ENCODE measurements at regions not wholly inside any gene's neighbourhood (a gene's known extent, or its start where the extent isn't known, plus 50 kb on each side); places are given as distances from the start of the nearest gene placed in this dataset.

DNA sequence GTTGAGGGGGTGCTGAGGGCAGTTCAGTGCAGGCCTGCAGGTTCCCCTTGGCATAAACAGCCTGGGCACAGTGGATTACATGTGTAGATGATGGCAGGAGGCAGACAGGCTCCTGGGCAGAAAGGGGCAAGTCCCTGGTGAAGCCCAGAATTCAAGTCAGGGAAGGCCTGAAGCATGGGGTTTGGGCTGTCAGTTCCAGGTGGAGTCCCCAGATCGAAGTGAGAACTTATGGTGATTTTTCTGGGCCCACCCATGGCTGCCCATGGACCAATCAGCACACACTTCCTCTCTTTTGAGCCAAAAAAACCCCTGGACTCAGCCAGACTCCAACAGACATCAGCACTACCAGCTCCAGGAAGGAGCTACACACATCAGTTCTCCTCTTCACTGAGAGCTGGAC lies 529.1 kb downstream of the PPARGC1A start:
- H3K4me3 ChIP-seq = no peak overlapping the region
- H3K9me3 ChIP-seq = no peaks in the 10 kb centered on the region
- in situ Hi-C loops (cut with MboI; ENCODE audit: low sequenced_read_pairs) = no loop called here
- no peak for DNase-seq (ENCODE audit: low spot score in 2 of 2)
- H3K27me3 ChIP-seq (ENCODE audit: low read depth) = no peaks in the 10 kb centered on the region
- no peaks in the 10 kb centered on the region for H3K4me1 ChIP-seq
- no peaks in the 10 kb centered on the region for H3K36me3 ChIP-seq (replicated peaks)

DNA sequence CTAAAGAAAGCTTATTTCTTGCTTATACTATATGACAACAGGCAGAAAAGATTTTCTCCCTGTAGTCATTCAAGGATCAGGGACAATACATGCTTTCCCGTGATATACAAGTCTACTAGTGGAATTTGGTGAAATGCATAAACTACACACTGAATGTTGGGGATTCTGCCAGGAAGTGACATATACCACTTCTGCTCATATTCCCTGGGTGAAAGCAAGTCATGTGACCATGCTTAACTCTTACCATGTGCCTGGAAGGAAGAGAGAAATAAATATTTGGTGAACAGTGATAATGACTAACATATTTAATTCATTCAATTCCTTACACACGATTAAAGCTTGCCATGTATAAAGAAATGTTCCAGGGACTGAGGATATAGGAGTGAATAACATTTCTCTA lies 534.6 kb downstream of the PPARGC1A start:
- in situ Hi-C loops (cut with MboI; ENCODE audit: low sequenced_read_pairs) = no loop called here
- Histone ChIP-seq H3K27me3 (ENCODE audit: low read depth) (no peaks in the 10 kb centered on the region), H3K36me3 (replicated peaks) (no peaks in the 10 kb centered on the region), H3K4me3 (no peak overlapping the region), H3K9me3 (no peaks in the 10 kb centered on the region), H3K4me1 (no peaks in the 10 kb centered on the region)
- DNase-seq (ENCODE audit: low spot score in 2 of 2) = no peak

DNA sequence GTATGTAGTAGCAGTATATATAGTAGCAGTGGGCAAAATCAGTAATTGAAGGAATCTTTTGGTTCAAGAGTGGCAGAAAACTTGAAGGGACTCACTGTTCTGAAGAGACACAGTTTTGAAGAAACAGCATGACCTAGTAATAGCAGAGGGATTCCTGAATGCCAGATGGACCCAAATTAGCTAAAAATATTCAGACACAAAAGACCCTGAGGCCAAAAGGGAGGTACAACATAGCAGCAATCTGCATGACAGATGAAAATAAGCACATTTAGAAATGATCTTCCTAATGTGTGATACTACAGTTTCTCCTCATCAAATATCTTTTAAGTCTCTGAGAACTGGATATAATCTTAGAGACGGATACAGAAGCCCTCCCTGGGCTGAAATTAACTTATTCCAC lies 536.6 kb downstream of the PPARGC1A start:
- DNase-seq (ENCODE audit: low spot score in 2 of 2) = no peak
- H3K9me3 ChIP-seq = no peaks in the 10 kb centered on the region
- no peaks in the 10 kb centered on the region for H3K36me3 ChIP-seq (replicated peaks)
- no peaks in the 10 kb centered on the region for H3K4me1 ChIP-seq
- H3K27me3 ChIP-seq (ENCODE audit: low read depth) = no peaks in the 10 kb centered on the region
- H3K4me3 ChIP-seq = no peak overlapping the region
- in situ Hi-C loops (cut with MboI; ENCODE audit: low sequenced_read_pairs) = no loop called here

DNA sequence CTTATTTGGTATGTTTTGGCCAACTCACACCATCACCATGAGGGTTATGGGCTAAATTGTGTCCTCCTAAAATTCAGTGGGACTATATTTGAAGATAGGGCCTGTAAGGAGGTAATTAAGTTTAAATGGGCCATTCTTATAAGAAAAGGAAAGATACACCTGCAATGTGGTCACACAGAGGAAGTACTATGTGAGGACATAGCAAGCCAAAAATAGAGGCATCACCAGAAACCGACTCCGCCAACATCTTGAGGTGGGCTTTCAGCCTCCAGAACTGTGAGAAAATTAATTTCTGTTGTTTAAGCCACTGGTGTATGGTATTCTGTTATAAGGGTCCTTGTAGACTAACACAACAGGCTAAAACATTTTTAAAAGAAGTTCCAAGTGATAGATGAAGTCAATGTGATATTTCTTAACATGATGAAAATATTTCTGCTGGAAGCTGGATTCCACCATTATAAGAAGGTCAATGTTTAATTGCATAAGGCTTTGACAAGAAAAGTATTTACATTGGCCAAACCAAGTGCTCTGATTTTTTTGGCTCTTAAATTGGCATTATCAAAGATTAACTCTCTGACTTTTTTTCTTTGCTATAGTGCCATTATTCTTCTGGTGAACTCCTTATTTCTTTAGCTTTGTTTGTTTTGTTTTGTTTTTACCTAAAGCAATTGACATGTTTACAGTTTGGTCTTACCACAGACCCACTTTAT lies 540.9 kb downstream of the PPARGC1A start:
- Histone ChIP-seq H3K4me1 (no peaks in the 10 kb centered on the region), H3K36me3 (replicated peaks) (no peaks in the 10 kb centered on the region), H3K9me3 (no peaks in the 10 kb centered on the region), H3K27me3 (ENCODE audit: low read depth) (no peaks in the 10 kb centered on the region), H3K4me3 (no peak overlapping the region)
- in situ Hi-C loops (cut with MboI; ENCODE audit: low sequenced_read_pairs) = no loop called here
- DNase-seq (ENCODE audit: low spot score in 2 of 2) = no peak

DNA sequence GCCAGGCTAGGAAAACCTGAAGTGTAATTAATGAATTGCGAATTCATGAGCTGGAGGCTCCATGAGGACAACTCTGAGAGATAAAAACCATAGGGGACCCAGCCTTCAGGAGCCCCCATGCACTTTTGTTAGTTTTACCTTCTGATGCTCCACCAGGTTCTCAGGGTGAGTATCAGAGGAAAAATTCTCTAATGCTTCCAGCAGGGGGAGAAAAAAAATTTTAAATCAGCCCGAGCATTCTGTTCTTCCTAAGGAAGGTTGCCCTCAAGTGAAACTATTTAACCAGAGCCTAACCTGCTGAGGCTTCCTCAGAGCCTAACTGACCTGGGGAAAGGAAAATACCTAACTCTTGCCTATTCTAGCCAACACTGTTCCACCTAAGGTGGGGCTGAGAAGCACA lies 552.6 kb downstream of the PPARGC1A start:
- no peak for DNase-seq (ENCODE audit: low spot score in 2 of 2)
- Histone ChIP-seq H3K4me1 (no peaks in the 10 kb centered on the region; the same call in none of the 2 replicates), H3K36me3 (replicated peaks) (no peaks in the 10 kb centered on the region), H3K4me3 (no peak overlapping the region), H3K27me3 (ENCODE audit: low read depth) (no peaks in the 10 kb centered on the region; the same call in 1 of the 2 replicates), H3K9me3 (no peaks in the 10 kb centered on the region)
- in situ Hi-C loops (cut with MboI; ENCODE audit: low sequenced_read_pairs) = no loop called here

DNA sequence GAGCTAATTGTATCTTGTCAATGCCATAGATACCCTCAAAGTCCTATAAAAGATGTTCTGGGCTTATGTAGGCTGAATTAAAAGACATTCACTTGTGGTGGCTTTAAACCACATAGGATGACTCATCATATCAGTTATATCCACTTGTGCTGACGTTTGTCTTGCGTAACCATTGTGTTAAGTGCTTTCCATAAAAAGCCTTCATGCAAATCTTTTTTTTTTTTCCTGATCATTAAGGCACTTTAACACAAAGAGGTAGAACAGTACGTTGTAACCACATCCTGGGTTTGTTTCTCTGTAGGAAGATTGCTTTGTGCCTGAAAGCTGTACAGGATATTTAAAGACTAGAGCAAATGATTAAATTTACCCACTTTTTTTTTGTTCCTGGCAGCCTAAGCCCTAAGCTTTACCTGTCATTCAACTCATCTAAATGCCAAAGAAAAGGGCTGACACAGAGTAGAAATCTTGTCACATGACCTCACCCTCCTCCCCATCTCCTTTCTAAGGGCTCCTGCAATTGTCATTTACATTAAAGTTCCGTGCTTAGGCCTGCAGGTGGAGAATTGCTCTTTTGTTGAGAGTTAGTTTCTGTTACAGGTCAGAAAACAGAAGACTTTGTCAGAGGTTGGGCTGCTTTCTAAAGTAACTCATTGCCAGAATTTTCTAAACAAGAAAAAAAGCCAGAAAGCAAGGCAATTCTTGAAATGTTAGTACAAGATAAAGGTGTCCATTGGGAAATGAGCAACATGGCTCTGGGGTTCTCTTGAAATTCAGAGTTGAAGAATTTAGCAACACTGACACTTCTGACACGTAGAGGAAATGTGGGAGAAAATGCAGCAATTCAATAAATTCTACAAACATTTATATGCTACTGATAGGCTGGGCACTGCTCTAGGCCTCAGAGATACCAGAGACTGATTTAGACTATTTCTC lies 555.6 kb downstream of the PPARGC1A start:
- Histone ChIP-seq H3K27me3 (ENCODE audit: low read depth) (no peaks in the 10 kb centered on the region; the same call in 1 of the 2 replicates), H3K36me3 (replicated peaks) (no peaks in the 10 kb centered on the region), H3K4me3 (no peak overlapping the region), H3K4me1 (no peaks in the 10 kb centered on the region; the same call in none of the 2 replicates), H3K9me3 (no peaks in the 10 kb centered on the region)
- in situ Hi-C loops (cut with MboI; ENCODE audit: low sequenced_read_pairs) = no loop called here
- DNase-seq (ENCODE audit: low spot score in 2 of 2) = peak; percentile 15 to 17

DNA sequence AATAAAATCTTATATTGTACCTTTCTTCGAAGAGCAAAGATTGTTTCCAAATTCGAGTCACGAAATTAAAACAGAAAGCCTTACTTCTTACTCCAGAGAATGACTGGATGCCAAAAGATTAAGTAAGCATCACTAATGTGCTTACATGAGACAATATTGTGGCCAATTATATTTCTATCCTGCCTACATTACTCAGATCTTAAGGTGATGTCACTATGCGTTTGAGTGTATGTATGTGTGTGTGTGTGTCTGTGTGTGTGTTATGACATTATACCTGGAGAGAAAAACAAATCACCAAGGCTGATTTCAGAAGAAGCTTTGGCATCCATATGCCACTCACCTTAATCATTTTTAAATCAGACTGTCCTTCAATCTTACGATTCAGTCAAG lies 556.3 kb downstream of the PPARGC1A start:
- Histone ChIP-seq H3K36me3 (replicated peaks) (no peaks in the 10 kb centered on the region), H3K4me3 (no peak overlapping the region), H3K9me3 (no peaks in the 10 kb centered on the region), H3K4me1 (no peaks in the 10 kb centered on the region; the same call in none of the 2 replicates), H3K27me3 (ENCODE audit: low read depth) (no peaks in the 10 kb centered on the region; the same call in 1 of the 2 replicates)
- in situ Hi-C loops (cut with MboI; ENCODE audit: low sequenced_read_pairs) = no loop called here
- no peak for DNase-seq (ENCODE audit: low spot score in 2 of 2)

DNA sequence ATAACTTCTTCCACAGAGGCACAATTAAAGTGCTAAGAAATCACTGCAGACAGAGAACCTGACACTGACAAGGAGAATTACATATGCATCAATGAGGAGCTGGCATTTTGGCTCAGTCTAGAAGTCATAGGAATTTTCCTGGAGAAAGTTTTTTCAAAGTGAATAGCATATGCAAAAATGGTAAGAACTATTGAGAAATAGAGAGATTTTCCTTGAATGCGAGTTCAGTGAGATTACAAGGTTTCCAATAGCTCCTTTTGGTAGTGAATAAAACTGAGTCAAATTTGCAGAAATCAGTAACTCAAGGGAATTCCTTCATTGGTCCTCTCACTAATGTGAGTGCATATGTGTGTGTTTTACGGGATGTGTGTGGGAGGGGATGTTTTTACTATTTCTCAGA lies 557.5 kb downstream of the PPARGC1A start:
- DNase-seq (ENCODE audit: low spot score in 2 of 2) = no peak
- H3K4me1 ChIP-seq = no peaks in the 10 kb centered on the region; the same call in none of the 2 replicates
- H3K27me3 ChIP-seq (ENCODE audit: low read depth) = no peaks in the 10 kb centered on the region; the same call in 1 of the 2 replicates
- no peaks in the 10 kb centered on the region for H3K36me3 ChIP-seq (replicated peaks)
- in situ Hi-C loops (cut with MboI; ENCODE audit: low sequenced_read_pairs) = no loop called here
- no peak overlapping the region for H3K4me3 ChIP-seq
- no peaks in the 10 kb centered on the region for H3K9me3 ChIP-seq

DNA sequence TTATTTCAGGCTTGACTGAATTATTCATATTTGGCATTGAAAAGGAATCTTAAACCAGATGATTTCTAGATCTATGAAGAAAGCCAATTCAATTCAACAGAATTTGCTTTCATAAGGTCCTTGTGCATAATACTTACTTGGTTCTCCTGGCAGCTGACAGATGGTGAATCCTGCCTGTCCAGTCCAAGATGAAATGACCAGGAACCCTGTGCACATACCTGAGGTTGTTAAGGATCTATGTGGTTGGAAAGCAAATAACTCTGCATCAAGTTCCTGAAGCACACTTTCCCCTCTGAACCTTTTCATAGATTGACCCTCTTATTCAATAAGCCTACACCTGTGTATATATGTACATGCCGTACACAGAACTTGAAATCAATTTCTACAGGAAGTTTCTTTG lies 562.7 kb downstream of the PPARGC1A start:
- DNase-seq (ENCODE audit: low spot score in 2 of 2) = no peak
- in situ Hi-C loops (cut with MboI; ENCODE audit: low sequenced_read_pairs) = no loop called here
- no peaks in the 10 kb centered on the region for H3K36me3 ChIP-seq (replicated peaks)
- no peaks in the 10 kb centered on the region for H3K4me1 ChIP-seq
- H3K4me3 ChIP-seq = no peak overlapping the region
- H3K27me3 ChIP-seq (ENCODE audit: low read depth) = no peaks in the 10 kb centered on the region; the same call in 1 of the 2 replicates
- H3K9me3 ChIP-seq = no peaks in the 10 kb centered on the region

DNA sequence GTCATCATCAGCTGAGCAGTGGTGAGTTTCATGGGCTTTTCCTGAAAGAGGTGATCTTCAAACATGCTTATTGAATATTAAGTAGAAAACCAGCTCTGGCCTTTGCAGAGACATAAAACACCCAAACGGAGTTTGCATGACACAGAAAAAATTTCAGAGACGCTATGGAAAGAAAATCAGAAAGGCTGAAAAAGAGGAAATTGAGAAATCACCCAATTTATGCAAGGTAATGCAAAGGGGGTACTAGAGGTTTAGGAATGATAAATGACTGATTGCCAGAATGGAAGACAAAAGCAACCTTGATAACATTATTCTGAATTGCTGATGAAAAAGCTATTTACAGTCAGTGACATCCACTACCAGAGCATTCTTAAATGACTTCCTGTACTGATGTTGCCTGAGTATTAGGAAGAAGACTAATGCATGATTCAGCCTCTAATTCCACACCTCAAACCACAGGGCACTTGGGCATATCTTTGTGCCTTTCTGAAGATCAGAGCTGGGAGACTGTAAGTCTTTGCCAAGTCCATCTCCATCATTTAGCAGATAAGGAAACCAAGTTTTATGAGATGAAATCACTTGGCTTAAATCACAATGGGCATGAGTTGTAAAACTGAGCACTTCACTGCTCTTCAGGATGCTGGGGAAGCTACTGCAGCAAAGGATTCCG lies 565.7 kb downstream of the PPARGC1A start:
- DNase-seq (ENCODE audit: low spot score in 2 of 2) = no peak

DNA sequence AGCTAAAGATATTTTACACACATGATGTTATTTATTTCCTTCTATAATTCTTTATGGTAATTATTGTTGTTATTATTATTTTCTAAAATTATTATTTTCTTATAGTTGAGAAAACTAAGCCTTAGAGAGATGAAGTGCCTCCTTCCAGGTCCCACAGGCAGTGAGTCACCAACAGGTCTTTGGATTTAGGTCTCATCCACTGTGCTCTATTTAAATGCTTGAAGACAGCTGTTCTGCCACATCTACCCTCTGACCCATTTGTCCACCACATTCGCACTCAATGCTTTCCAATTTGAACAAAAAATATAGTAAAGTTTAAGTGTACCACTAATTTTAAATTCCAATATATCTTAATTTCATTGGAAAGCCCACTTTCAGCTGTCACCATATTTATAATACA lies 566.4 kb downstream of the PPARGC1A start:
- Histone ChIP-seq H3K27me3 (ENCODE audit: low read depth) (no peaks in the 10 kb centered on the region), H3K4me3 (no peak overlapping the region), H3K9me3 (no peaks in the 10 kb centered on the region), H3K36me3 (replicated peaks) (no peaks in the 10 kb centered on the region), H3K4me1 (no peaks in the 10 kb centered on the region)
- no peak for DNase-seq (ENCODE audit: low spot score in 2 of 2)
- in situ Hi-C loops (cut with MboI; ENCODE audit: low sequenced_read_pairs) = no loop called here

More for the DNA sequence above, 565.7 kb downstream of the PPARGC1A start:
- no peaks in the 10 kb centered on the region for H3K36me3 ChIP-seq (replicated peaks)
- no peak overlapping the region for H3K4me3 ChIP-seq
- no peaks in the 10 kb centered on the region for H3K4me1 ChIP-seq
- in situ Hi-C loops (cut with MboI; ENCODE audit: low sequenced_read_pairs) = no loop called here
- no peaks in the 10 kb centered on the region for H3K9me3 ChIP-seq
- H3K27me3 ChIP-seq (ENCODE audit: low read depth) = no peaks in the 10 kb centered on the region

DNA sequence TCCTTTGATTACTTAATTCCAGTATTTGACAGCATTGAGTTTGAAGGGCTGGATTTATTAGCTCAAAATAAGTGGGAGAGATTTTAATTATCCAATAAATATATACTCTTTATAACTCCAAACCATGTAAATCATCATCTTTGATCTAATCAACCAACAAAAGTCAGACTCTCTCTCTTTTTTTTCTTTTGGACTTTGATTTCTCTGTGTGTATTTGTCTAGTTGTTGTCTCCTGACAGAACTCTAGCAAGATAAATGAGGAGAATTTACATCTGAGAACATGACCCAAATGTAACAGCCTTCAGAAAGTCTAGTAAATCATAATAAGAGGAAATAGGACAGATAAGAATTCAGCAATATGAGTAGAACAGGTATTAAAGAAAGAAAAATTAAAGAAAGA lies 567.1 kb downstream of the PPARGC1A start:
- H3K36me3 ChIP-seq (replicated peaks) = no peaks in the 10 kb centered on the region
- no peak for DNase-seq (ENCODE audit: low spot score in 2 of 2)
- no peaks in the 10 kb centered on the region for H3K9me3 ChIP-seq
- H3K27me3 ChIP-seq (ENCODE audit: low read depth) = no peaks in the 10 kb centered on the region
- no peaks in the 10 kb centered on the region for H3K4me1 ChIP-seq
- in situ Hi-C loops (cut with MboI; ENCODE audit: low sequenced_read_pairs) = no loop called here
- H3K4me3 ChIP-seq = no peak overlapping the region

DNA sequence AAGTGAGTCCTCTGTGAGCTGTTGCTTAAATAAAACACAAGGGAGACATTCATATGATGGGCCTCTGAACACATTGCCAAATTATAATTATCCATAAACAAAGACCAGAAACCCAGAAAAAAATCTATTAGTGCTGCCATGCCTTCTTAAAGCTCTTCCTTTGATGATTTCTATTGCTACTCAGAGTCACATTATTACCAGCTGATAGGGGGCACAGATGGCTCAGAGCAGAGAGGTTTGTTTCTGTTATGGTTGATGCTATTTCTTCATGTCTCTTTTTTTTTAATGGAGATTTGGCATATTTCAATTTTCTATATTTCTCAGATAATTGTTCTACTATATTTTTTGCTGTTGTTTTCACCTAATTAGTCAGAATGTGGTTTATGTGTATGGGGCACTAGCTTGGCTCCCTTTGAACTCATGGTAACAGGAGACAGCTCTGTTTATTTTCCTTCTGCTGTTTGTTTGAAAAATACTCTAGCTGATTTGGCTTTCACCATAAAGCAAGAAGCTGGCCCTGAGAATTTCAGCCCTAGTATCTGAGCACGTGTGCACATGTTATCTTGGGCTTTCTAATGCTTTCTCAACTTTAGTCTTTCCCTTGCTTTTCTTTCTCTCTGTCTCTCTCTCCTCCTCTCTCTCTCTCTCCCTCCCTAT lies 568.8 kb downstream of the PPARGC1A start:
- Histone ChIP-seq H3K4me1 (no peaks in the 10 kb centered on the region), H3K9me3 (no peaks in the 10 kb centered on the region), H3K27me3 (ENCODE audit: low read depth) (no peaks in the 10 kb centered on the region), H3K36me3 (replicated peaks) (no peaks in the 10 kb centered on the region), H3K4me3 (no peak overlapping the region)
- in situ Hi-C loops (cut with MboI; ENCODE audit: low sequenced_read_pairs) = no loop called here
- no peak for DNase-seq (ENCODE audit: low spot score in 2 of 2)
